ENCODE measurements at regions not wholly inside any gene's neighbourhood (a gene's known extent, or its start where the extent isn't known, plus 50 kb on each side); places are given as distances from the start of the nearest gene placed in this dataset.

DNA sequence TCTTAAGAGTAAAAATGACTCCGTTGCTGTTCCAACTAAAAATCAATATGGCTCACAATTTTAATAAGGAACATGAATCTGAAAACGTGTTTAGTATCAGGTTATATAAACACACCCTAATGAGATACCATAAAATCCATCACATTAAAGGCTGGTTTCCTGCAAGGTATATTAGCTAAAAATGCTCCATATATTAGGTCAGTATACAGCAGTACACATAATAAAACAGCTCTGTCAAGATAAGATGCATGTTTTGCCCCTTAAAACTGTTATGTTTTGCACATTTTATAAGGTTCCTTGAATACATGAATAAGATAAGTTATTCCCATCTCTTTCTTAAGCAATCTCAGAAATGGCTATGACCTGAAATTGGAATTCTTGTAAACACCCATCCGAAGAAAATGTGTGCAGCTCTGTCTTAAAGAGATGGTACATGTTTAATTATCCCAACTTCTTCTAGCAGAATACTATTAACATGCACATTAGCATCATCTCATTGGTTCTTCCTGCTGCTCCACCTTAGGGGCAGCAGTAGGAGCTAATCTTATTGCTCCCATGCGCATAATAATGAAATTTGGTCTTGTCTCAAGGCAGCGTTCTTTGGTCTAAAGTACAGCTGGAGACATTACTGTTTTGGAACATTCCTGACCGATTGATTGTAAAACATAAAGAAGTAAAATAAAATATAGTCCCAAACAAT lies 836.1 kb upstream of the FANCL start:
- CTCF ChIA-PET, result no interaction called here
- peaks cover 5% of the 10 kb centered on the region for H3K9me3 Mint-ChIP-seq
- H3K27me3 Mint-ChIP-seq, result no peaks in the 10 kb centered on the region
- H3K4me3 Mint-ChIP-seq, result no peak overlapping the region
- POLR2A ChIA-PET, result no interaction called here
- no peak overlapping the region for H3K27ac Mint-ChIP-seq
- no peak for DNase-seq
- H3K4me1 Mint-ChIP-seq (ENCODE audit: low read depth), result no peaks in the 10 kb centered on the region
- intact Hi-C loops (cut with micrococcal nuclease), result no loop called here
- no peaks in the 10 kb centered on the region for H3K36me3 Mint-ChIP-seq

DNA sequence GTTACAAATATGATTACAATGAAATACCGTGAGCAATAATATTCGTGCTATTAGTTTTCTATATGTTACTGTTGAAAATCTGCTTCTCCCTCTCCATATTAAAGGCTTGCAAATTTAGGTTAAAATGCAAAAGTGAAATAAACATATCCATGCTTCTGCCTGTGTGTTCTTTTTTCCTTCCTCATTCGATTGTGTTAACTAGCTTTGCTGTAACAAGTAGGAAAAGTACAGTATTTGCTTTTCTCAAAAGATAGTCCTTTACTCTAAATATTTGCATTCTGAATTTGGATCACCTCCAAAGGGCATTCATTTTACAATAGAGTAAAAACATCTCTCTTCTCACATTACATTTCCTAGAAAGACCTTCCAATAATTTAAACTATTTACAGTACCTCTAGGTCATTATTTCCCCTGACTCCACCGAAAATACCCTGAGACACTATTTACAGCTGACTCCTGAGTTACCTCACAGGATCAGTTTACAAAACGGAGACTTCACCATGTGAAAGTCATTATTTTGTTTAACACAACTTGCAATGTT lies 835.0 kb upstream of the FANCL start:
- H3K27ac Mint-ChIP-seq, result no peak overlapping the region
- intact Hi-C loops (cut with micrococcal nuclease), result no loop called here
- H3K27me3 Mint-ChIP-seq, result no peaks in the 10 kb centered on the region
- peaks cover 11% of the 10 kb centered on the region for H3K9me3 Mint-ChIP-seq
- DNase-seq, result no peak
- CTCF ChIA-PET, result no interaction called here
- H3K4me3 Mint-ChIP-seq, result no peak overlapping the region
- H3K36me3 Mint-ChIP-seq, result no peaks in the 10 kb centered on the region
- POLR2A ChIA-PET, result no interaction called here
- H3K4me1 Mint-ChIP-seq (ENCODE audit: low read depth), result no peaks in the 10 kb centered on the region

DNA sequence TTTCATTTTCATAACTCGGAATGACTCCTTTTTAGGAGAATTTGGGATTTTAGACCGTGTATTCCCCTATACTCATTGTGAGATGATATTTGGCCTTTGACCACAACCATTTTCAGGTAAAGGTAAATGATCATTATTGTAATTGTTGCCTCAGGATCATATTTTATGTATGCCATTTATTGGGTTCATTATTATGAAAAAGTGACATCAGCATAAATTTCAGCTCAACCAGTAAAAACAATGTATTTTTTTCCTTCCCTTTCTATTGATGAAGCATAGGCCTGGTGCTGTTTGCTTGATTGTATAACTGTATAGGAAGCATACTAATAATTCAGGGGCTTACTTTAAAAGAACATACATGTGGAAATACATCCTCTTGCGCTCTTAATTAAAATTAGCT lies 832.9 kb upstream of the FANCL start:
- Mint-ChIP-seq H3K27ac (no peak overlapping the region), H3K9me3 (peaks cover 18% of the 10 kb centered on the region), H3K36me3 (no peaks in the 10 kb centered on the region), H3K4me3 (no peak overlapping the region), H3K27me3 (no peaks in the 10 kb centered on the region), H3K4me1 (ENCODE audit: low read depth) (no peaks in the 10 kb centered on the region)
- ChIA-PET CTCF (no interaction called here), POLR2A (no interaction called here)
- DNase-seq, result no peak
- intact Hi-C loops (cut with micrococcal nuclease), result no loop called here

DNA sequence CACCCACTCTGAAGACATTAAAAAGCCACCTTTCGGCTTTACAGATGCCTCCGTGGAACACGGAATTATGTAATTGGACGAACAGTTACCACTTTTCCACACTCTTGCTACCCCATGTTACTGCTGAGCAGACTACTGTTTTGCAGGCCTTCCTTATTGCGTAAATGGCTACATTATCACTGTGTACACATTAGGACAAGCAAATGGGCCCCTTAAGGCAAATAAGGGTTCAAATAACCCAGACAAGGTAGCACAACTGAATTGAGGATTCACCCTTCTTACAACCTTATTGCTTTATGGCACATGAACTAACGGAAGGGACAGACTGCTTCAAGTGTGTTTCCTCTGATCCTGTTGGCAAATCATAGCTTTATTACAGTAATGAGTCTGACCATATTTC lies 832.2 kb upstream of the FANCL start:
- POLR2A ChIA-PET, result no interaction called here
- H3K9me3 Mint-ChIP-seq, result peaks cover 18% of the 10 kb centered on the region
- H3K4me1 Mint-ChIP-seq (ENCODE audit: low read depth), result no peaks in the 10 kb centered on the region
- no peaks in the 10 kb centered on the region for H3K36me3 Mint-ChIP-seq
- H3K27ac Mint-ChIP-seq, result no peak overlapping the region
- H3K4me3 Mint-ChIP-seq, result no peak overlapping the region
- intact Hi-C loops (cut with micrococcal nuclease), result no loop called here
- DNase-seq, result no peak
- no peaks in the 10 kb centered on the region for H3K27me3 Mint-ChIP-seq
- CTCF ChIA-PET, result no interaction called here

DNA sequence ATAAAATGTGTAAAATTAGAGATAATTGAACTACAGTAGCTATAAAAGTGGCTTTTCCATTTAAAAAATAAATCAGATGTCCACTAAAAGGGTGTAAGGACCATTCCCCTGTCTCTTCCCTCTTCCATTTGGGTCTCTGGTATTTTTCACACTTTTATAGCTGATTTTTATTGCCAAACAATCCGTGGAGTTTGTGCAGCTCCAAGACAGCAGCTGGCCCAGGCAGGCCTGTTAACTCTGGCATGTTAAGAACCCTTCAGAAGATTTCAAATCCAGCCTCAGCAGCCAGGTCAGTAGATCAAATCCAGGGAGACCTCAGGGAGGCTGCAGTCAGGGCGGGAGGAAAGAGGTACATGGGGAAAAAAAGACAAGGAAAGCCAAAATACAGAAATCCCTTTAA lies 827.1 kb upstream of the FANCL start:
- intact Hi-C loops (cut with micrococcal nuclease), result no loop called here
- POLR2A ChIA-PET, result no interaction called here
- Mint-ChIP-seq H3K27me3 (no peaks in the 10 kb centered on the region), H3K27ac (no peak overlapping the region), H3K9me3 (peaks cover 18% of the 10 kb centered on the region), H3K36me3 (no peaks in the 10 kb centered on the region), H3K4me1 (ENCODE audit: low read depth) (no peaks in the 10 kb centered on the region), H3K4me3 (no peak overlapping the region)
- DNase-seq, result no peak
- CTCF ChIA-PET, result no interaction called here

DNA sequence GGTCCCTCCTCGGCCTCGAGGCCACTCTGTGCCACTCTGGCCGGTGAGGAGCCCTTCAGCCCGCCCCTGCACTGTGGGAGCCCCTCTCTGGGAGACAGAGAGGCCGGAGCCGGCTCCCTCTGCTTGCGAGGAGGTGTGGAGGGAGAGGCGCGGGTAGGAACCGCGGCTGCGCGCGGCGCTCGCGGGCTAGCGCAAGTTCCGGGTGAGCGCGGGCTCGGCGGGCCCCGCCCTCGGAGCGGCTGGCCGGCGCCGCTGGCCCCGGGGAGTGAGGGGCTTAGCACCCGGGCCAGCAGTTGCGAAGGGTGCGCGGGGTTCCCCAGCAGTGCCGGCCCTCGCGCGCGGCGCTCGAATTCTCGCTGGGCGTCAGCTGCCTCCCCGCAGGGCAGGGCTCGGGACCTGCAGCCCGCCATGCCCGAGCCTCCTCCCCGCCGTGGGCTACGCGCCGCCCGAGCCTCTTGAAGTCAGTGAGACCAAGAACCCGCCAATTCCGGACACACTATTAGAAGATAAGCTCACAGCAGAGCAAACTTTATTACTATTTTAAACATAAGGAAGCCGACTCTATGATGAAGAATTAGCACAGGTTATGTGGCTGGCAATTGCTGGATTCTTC lies 825.8 kb upstream of the FANCL start:
- Mint-ChIP-seq H3K4me1 (ENCODE audit: low read depth) (no peaks in the 10 kb centered on the region), H3K4me3 (no peak overlapping the region), H3K36me3 (no peaks in the 10 kb centered on the region), H3K27ac (no peak overlapping the region), H3K27me3 (no peaks in the 10 kb centered on the region), H3K9me3 (peaks cover 13% of the 10 kb centered on the region)
- ChIA-PET POLR2A (no interaction called here), CTCF (no interaction called here)
- no peak for DNase-seq
- intact Hi-C loops (cut with micrococcal nuclease), result no loop called here

DNA sequence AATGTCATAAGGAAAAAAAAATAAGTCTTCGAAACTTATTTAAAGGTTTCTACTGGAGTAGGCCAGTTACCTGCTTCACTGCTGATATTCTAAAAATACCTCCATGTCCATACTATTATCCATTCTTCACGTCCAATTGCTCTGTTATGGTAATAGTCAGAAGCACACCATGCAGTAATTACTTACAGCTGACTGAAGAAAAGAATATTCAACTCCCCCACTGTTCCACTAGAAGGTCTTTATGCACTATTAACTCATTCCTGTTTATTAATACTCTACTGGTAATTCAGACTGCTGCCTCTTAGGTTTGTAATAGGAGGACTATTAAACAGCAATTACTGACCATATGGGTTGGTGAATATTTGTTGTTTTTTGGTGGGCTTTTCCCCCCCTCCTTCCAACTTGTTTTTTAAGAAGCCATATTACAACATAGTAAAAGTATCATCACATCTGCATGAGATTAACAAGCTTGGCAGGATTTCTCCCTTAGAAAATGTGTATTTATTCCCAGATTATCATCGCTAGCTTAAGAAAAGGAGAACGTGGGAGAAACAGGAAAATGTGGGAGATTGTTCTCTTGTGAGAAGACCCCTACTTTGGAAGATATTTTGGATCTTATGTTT lies 806.4 kb upstream of the FANCL start:
- Mint-ChIP-seq H3K9me3 (no peaks in the 10 kb centered on the region), H3K4me3 (no peak overlapping the region), H3K27ac (no peak overlapping the region), H3K27me3 (no peaks in the 10 kb centered on the region), H3K36me3 (no peaks in the 10 kb centered on the region), H3K4me1 (ENCODE audit: low read depth) (no peaks in the 10 kb centered on the region)
- no peak for DNase-seq
- ChIA-PET POLR2A (no interaction called here), CTCF (no interaction called here)
- intact Hi-C loops (cut with micrococcal nuclease), result no loop called here

DNA sequence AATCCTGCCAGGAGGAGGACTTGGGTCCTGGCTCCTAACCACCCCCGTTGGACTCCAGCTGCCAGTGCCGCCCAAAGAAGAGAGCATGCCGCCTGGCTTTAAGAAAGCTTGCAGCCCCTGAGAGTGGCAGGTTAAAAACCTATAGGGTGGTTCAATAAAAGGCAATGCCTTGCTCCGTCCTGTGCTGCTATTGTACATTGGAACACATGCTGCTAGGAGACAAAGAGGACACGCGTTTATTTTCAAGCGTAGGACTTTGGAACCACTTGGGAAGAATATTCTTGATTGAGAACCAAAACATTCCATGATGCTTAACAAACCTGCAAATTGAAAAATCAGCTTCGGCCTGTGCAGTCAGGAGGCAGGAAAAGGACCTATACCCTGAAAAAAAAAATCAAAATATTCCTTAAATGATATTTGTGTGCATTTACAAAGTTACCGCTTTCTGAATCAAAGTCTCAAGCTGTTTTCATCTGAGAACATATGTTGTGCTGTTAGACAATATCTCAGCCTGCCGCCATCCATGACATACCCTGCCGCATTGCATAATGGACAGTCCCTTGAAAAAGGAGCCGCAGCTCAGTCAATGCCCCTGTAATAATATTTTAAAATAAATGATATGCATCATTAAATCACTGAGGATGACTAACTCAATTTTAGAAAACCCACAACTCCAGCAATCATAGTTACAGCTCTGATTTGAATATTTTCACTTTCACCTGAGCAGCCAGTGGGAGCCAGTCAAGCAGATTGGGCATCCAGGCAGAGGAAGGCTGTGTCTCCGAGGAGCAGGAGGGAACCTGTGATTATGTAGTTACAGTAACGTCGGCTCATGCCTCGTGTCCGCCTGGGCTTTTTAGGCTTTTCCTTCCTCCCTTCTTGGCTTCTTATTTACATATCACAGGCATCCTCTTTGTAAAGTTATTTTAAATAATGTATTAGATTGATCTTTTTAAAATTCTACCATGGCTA lies 805.6 kb upstream of the FANCL start:
- Mint-ChIP-seq H3K4me3 (no peak overlapping the region), H3K9me3 (no peaks in the 10 kb centered on the region), H3K4me1 (ENCODE audit: low read depth) (no peaks in the 10 kb centered on the region), H3K36me3 (no peaks in the 10 kb centered on the region), H3K27me3 (no peaks in the 10 kb centered on the region), H3K27ac (no peak overlapping the region)
- no peak for DNase-seq
- ChIA-PET POLR2A (no interaction called here), CTCF (no interaction called here)
- intact Hi-C loops (cut with micrococcal nuclease), result no loop called here

DNA sequence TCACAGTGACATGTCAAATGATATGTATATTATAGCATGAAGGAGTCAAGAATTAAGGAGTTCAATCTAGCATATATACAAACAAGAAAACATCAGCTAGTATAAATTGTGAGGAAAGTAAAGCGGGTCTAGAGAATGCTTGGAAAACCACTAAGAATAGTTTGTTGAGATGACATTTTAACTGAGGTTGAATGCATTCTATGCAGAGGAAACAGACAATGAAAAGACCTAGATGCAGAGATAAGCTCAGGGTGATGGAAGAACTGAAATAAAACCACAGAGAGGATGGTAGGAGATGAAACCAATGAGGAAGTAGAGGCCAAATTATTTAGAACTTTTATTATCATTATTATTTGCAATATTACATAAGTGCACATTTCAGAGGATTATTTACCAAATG lies 803.6 kb upstream of the FANCL start:
- Mint-ChIP-seq H3K4me3 (no peak overlapping the region), H3K9me3 (no peaks in the 10 kb centered on the region), H3K27me3 (no peaks in the 10 kb centered on the region), H3K4me1 (ENCODE audit: low read depth) (no peaks in the 10 kb centered on the region), H3K27ac (no peak overlapping the region), H3K36me3 (no peaks in the 10 kb centered on the region)
- CTCF ChIA-PET, result no interaction called here
- no peak for DNase-seq
- POLR2A ChIA-PET, result no interaction called here
- intact Hi-C loops (cut with micrococcal nuclease), result no loop called here

DNA sequence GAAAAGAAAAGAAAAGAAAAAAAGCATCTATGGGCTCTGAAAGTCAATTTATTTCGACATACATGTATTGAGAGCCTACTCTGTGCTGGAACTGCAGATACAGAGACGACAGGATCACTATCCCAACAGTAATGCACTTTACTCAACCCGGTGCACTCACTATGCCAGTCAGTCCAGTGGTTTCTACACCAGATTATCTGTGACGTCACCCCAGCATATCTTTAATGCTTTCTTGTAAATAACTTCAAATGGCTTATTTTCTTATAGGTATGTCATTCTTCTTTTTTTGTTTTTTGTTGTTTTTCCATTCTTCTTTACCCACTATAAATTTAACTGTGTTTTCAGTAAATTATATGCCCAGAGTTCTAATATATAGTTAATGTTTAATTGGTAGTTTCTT lies 800.0 kb upstream of the FANCL start:
- no peak for DNase-seq
- Mint-ChIP-seq H3K27ac (no peak overlapping the region), H3K4me1 (ENCODE audit: low read depth) (no peaks in the 10 kb centered on the region), H3K9me3 (peaks cover 9% of the 10 kb centered on the region), H3K4me3 (no peak overlapping the region), H3K36me3 (no peaks in the 10 kb centered on the region), H3K27me3 (no peaks in the 10 kb centered on the region)
- ChIA-PET CTCF (no interaction called here), POLR2A (no interaction called here)
- intact Hi-C loops (cut with micrococcal nuclease), result no loop called here

DNA sequence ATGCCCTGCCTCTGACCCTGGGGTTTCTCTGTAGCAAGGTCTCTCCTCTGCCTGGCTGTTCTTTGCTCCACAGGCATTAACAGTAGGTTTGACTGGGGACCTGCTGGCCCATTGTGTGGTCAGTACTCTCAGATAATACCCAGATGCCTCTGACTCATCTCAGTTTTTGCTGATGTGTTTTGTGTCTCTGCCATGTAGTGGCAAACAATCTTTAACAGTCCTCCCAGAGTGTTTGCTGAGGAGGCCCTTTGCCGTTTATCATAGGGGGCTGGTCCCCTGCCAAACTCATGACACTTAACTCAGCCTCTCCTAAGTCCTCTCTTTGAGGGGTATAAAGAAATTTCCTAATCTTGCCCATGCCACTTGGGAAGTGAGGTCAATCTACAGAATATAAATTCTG lies 793.7 kb upstream of the FANCL start:
- no peak for DNase-seq
- CTCF ChIA-PET, result no interaction called here
- POLR2A ChIA-PET, result no interaction called here
- Mint-ChIP-seq H3K36me3 (no peaks in the 10 kb centered on the region), H3K4me1 (ENCODE audit: low read depth) (no peaks in the 10 kb centered on the region), H3K4me3 (no peak overlapping the region), H3K9me3 (peaks cover 9% of the 10 kb centered on the region), H3K27ac (no peak overlapping the region), H3K27me3 (no peaks in the 10 kb centered on the region)
- intact Hi-C loops (cut with micrococcal nuclease), result no loop called here

DNA sequence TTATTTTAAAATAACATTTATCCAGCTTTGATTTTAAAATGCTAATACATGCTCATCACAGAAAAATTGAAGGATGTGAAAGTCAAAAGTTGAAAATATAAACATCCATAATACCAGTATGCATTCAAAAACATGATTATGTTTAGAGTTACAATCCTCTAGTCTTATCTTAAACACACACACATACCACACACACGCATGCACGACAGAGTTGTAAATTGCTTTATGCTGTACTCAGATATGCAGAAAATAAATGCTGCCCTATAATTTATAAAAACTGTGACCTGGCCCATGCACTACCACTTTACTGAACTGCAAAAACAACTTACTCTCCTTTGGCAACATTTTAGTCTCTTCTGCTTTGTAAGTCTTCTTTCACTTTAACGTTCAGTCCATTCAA lies 793.0 kb upstream of the FANCL start:
- intact Hi-C loops (cut with micrococcal nuclease), result no loop called here
- no peak for DNase-seq
- H3K4me1 Mint-ChIP-seq (ENCODE audit: low read depth), result no peaks in the 10 kb centered on the region
- no peaks in the 10 kb centered on the region for H3K36me3 Mint-ChIP-seq
- H3K9me3 Mint-ChIP-seq, result peaks cover 9% of the 10 kb centered on the region
- ChIA-PET POLR2A (no interaction called here), CTCF (no interaction called here)
- H3K4me3 Mint-ChIP-seq, result no peak overlapping the region
- no peaks in the 10 kb centered on the region for H3K27me3 Mint-ChIP-seq
- no peak overlapping the region for H3K27ac Mint-ChIP-seq
